Esophagus muscularis mucosa (tissue), 4 donors: ENCODE measurements at regions not wholly inside any gene's neighbourhood (a gene's known extent, or its start where the extent isn't known, plus 50 kb on each side); places are given as distances from the start of the nearest gene placed in this dataset.

Source experiments
- DNase-seq: peaks from one replicate; pipeline ENCODE4 v3.0.0-alpha.2; 2017; ENCODE audit errors: extremely low spot score
- H3K27ac ChIP-seq, 4 donors: fragments of 200-600 bp; sonication (generic); replicated peaks in 1 of 4; 1 replicate in 3 of 4; 2 replicates in 1 of 4; pipeline ENCODE4 v1.5.1; 2016 to 2019; ENCODE audit warnings: mild to moderate bottlenecking in 1 of 4
- H3K27me3 ChIP-seq, 4 donors: fragments of 200-600 bp; sonication (generic); one replicate each; pipeline versions ENCODE4 v1.5.1 to v1.6.0; 2016 to 2019
- H3K36me3 ChIP-seq, 4 donors: fragments of 200-600 bp; sonication (generic); one replicate each; pipeline ENCODE4 v1.5.1; 2016 to 2019
- H3K4me1 ChIP-seq, 4 donors: fragments of 200-600 bp; sonication (generic); one replicate each; pipeline ENCODE4 v1.5.1; 2016 to 2019
- H3K4me3 ChIP-seq, 4 donors: fragments of 200-600 bp; sonication (generic); 1 replicate in 2 of 4; 2 replicates in 2 of 4; pipeline ENCODE4 v1.5.1; 2016 to 2019; ENCODE audit warnings: mild to moderate bottlenecking in 4 of 4, moderate library complexity in 1 of 4
- H3K9me3 ChIP-seq, 4 donors: fragments of 200-600 bp; sonication (generic); 1 replicate in 3 of 4; 2 replicates in 1 of 4; pipeline ENCODE4 v1.5.1; 2016 to 2019
- CTCF ChIP-seq, 3 experiments: fragments of 200-600 bp in 2 of 3; fragments of 450-650 bp in 1 of 3; sonication (generic) in 2 of 3; IDR thresholded peaks; one replicate each; pipeline ENCODE4 v1.5.1; 2017 to 2019; ENCODE audit warnings: antibody characterized with exemption in 3 of 3, mild to moderate bottlenecking in 2 of 3, moderate library complexity in 1 of 3
- EP300 ChIP-seq: sonication (generic); formaldehyde crosslinking; IDR thresholded peaks from one replicate; pipeline ENCODE4 v1.6.1; 2017; ENCODE audit warnings: antibody characterized with exemption
- POLR2A ChIP-seq: fragments of 450-650 bp; IDR thresholded peaks from one replicate; pipeline ENCODE4 v1.6.1; 2017; ENCODE audit warnings: antibody characterized with exemption, moderate library complexity, mild to moderate bottlenecking, low read depth
- POLR2AphosphoS5 ChIP-seq, 2 donors: sonication (generic); formaldehyde crosslinking; IDR thresholded peaks; one replicate each; pipeline ENCODE4 v1.6.1; 2017; ENCODE audit warnings: antibody characterized with exemption in 2 of 2
- WGBS: methylation state at CpG from one replicate; pipeline ENCODE4 v1.1.5; 2018; 5-methylcytosine and 5-hydroxymethylcytosine counted together
- intact Hi-C: fragments of 100-400 bp; cut with DNase I; formaldehyde crosslinking; loops from one replicate; pipeline ENCODE4 v1.15.1; 2023

- Histone ChIP-seq H3K4me1 (no peaks in the 10 kb centered on the region), H3K27ac (no peak overlapping the region), H3K27me3 (no peaks in the 10 kb centered on the region), H3K9me3 (peaks cover 0 to 5% (median 0%) of the 10 kb centered on the region in 4 donors), H3K4me3 (no peak overlapping the region), H3K36me3 (no peaks in the 10 kb centered on the region)
- intact Hi-C loops = no loop called here
- WGBS = 63% methylated on average over 2 of the region's 2 CpGs
- DNase-seq = no peak
- no peak for TF ChIP-seq EP300
- TF ChIP-seq POLR2A = no peak
- no peak for TF ChIP-seq CTCF (IDR thresholded peaks at IDR 0.05)
- no peak for TF ChIP-seq POLR2AphosphoS5 (IDR thresholded peaks at IDR 0.05)
These were observed 109.7 kb downstream of the KIF2B start for GRCh38 chr17:53932386-53932785.

- H3K4me3 ChIP-seq = no peak overlapping the region
- no peak for DNase-seq
- intact Hi-C loops = no loop called here
- WGBS = 84% methylated on average over 2 of the region's 2 CpGs
- no peaks in the 10 kb centered on the region for H3K27me3 ChIP-seq
- H3K4me1 ChIP-seq = no peaks in the 10 kb centered on the region
- peaks cover 0 to 5% (median 0%) of the 10 kb centered on the region in 4 donors for H3K9me3 ChIP-seq
- no peaks in the 10 kb centered on the region for H3K36me3 ChIP-seq
- no peak overlapping the region for H3K27ac ChIP-seq
- TF ChIP-seq POLR2A = no peak
- no peak for TF ChIP-seq CTCF (IDR thresholded peaks at IDR 0.05)
- no peak for TF ChIP-seq EP300
- TF ChIP-seq POLR2AphosphoS5 (IDR thresholded peaks at IDR 0.05) = no peak
These were observed 112.2 kb downstream of the KIF2B start for GRCh38 chr17:53934931-53935330.

- DNase-seq = no peak
- H3K4me1 ChIP-seq = no peaks in the 10 kb centered on the region
- intact Hi-C loops = no loop called here
- no peak for TF ChIP-seq EP300
- H3K27me3 ChIP-seq = no peaks in the 10 kb centered on the region
- no peaks in the 10 kb centered on the region for H3K36me3 ChIP-seq
- H3K27ac ChIP-seq = no peak overlapping the region
- no peaks in the 10 kb centered on the region for H3K9me3 ChIP-seq
- H3K4me3 ChIP-seq = no peak overlapping the region
These were observed 118.5 kb downstream of the KIF2B start for GRCh38 chr17:53941231-53941630.

- 38% methylated on average over 1 of the region's 1 CpG for WGBS
These were observed 119.7 kb downstream of the KIF2B start for GRCh38 chr17:53942436-53942835.

GRCh38 chr17:53942898-53943297, 120.2 kb downstream of the KIF2B start:
- no peak for DNase-seq
- Histone ChIP-seq H3K36me3 (no peaks in the 10 kb centered on the region), H3K27me3 (no peaks in the 10 kb centered on the region), H3K4me3 (no peak overlapping the region), H3K4me1 (no peaks in the 10 kb centered on the region), H3K27ac (no peak overlapping the region), H3K9me3 (no peaks in the 10 kb centered on the region)
- WGBS = 85% methylated on average over 2 of the region's 2 CpGs
- TF ChIP-seq EP300 (no peak), POLR2A (no peak), CTCF (IDR thresholded peaks at IDR 0.05) (no peak), POLR2AphosphoS5 (IDR thresholded peaks at IDR 0.05) (no peak)
- intact Hi-C loops = no loop called here

More at GRCh38 chr17:53942436-53942835, 119.7 kb downstream of the KIF2B start:
- intact Hi-C loops = no loop called here
- Histone ChIP-seq H3K27me3 (no peaks in the 10 kb centered on the region), H3K36me3 (no peaks in the 10 kb centered on the region), H3K9me3 (no peaks in the 10 kb centered on the region), H3K27ac (no peak overlapping the region), H3K4me3 (no peak overlapping the region), H3K4me1 (no peaks in the 10 kb centered on the region)
- no peak for TF ChIP-seq POLR2A
- no peak for TF ChIP-seq EP300
- no peak for TF ChIP-seq POLR2AphosphoS5 (IDR thresholded peaks at IDR 0.05)
- no peak for TF ChIP-seq CTCF (IDR thresholded peaks at IDR 0.05)
- DNase-seq = no peak
